ENCODE measurements at regions not wholly inside any gene's neighbourhood (a gene's known extent, or its start where the extent isn't known, plus 50 kb on each side); places are given as distances from the start of the nearest gene placed in this dataset.

DNA sequence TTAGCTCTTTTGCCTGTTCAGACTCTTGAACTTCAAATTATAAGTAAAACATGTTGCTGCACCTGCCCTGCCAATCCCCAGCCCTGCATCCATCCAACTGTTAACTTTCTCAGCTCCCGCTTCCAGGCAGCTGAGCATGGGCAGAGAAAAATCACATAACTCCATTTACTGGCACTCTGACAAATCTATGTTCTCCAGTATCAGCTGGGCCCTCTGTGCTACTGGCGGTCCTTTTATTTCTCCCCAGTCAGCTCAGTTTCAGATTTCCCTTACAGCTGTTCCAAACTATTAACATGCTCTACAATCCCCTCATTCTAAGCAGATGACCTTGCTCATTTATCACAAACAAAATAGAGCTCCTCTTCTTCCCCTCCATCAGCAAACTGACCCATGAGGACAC lies 240.4 kb upstream of the TET2 start:
- H4K8ac ChIP-seq (ENCODE audit: extremely low read depth, insufficient read depth, low read length), result no peak overlapping the region
- H2AK5ac ChIP-seq (ENCODE audit: low read depth, low read length), result no peak overlapping the region
- H3K23ac ChIP-seq (ENCODE audit: insufficient read length), result no peak overlapping the region
- no peak overlapping the region for H3K4ac ChIP-seq (replicated peaks; ENCODE audit: insufficient read length, low read depth, low read length)
- POLR2A ChIA-PET (ENCODE audit: partially characterized antibody), result no interaction called here
- no peak for FAIRE-seq
- H2BK120ac ChIP-seq (replicated peaks; ENCODE audit: low read depth, low read length), result no peak overlapping the region
- H3K27ac ChIP-seq (ENCODE audit: low read depth, low read length), result no peak overlapping the region
- no peak overlapping the region for H3K56ac ChIP-seq (replicated peaks; ENCODE audit: insufficient read length, low read depth, low read length)
- no peak overlapping the region for H3K14ac ChIP-seq (ENCODE audit: insufficient read length)
- H3K18ac ChIP-seq (ENCODE audit: extremely low read depth, low read length), result no peak overlapping the region
- no peaks in the 10 kb centered on the region for H3K23me2 ChIP-seq (ENCODE audit: low read depth, low read length)
- no peaks in the 10 kb centered on the region for H3K79me1 ChIP-seq (ENCODE audit: low read depth, low read length)
- no peak for TF ChIP-seq YY1 (IDR thresholded peaks at IDR 0.05; ENCODE audit: low read depth, low read length)
- no peak for TF ChIP-seq EZH2 (IDR thresholded peaks at IDR 0.05; ENCODE audit: low read depth, low read length, severe bottlenecking)
- TF ChIP-seq SP1 (IDR thresholded peaks at IDR 0.05; ENCODE audit: low read depth, low read length), result no peak
- no peak for TF ChIP-seq BCL11A (IDR thresholded peaks at IDR 0.05; ENCODE audit: low read depth in 2 of 2, low read length in 2 of 2)
- no peak for TF ChIP-seq SIX5 (IDR thresholded peaks at IDR 0.05; ENCODE audit: low read depth, low read length)
- no peak for TF ChIP-seq CTBP2 (IDR thresholded peaks at IDR 0.05; ENCODE audit: borderline replicate concordance, insufficient read depth, insufficient read length, low read length)
- TF ChIP-seq RXRA (IDR thresholded peaks at IDR 0.05; ENCODE audit: insufficient read depth, low read depth, low read length), result no peak
- TF ChIP-seq RFX5 (IDR thresholded peaks at IDR 0.05; ENCODE audit: borderline replicate concordance, low read depth, low read length), result no peak
- no peak for TF ChIP-seq RAD21 (IDR thresholded peaks at IDR 0.05 in 1 of 2, conservative IDR thresholded peaks at IDR 0.05 in 1 of 2; ENCODE audit: low read depth in 2 of 2, low read length in 2 of 2)
- no peak for DNase-seq (ENCODE audit: low read depth in 1 of 2, low spot score in 2 of 2)
- H3K9ac ChIP-seq (replicated peaks in 1 of 4; ENCODE audit: extremely low read depth in 1 of 4, low read depth in 3 of 4, low read length in 3 of 4), result no peak overlapping the region
- no peak overlapping the region for H3K4me2 ChIP-seq (ENCODE audit: insufficient read depth in 1 of 2, low read depth in 2 of 2, low read length in 2 of 2)
- WGBS, 2 experiments (ENCODE audit: extremely low coverage in 1 of 2, insufficient coverage in 1 of 2, insufficient read length in 1 of 2, insufficient replicate concordance in 2 of 2, low coverage in 1 of 2, low lambda C conversion rate in 2 of 2, missing lambda C conversion rate in 1 of 2), result 93% methylated on average over 2 of the region's 2 CpGs; no CpG with 5 or more reads in 1 of the 2 experiments
- H3K79me2 ChIP-seq (ENCODE audit: control insufficient read depth in 1 of 2, insufficient read depth in 2 of 2, low read length in 2 of 2), result no peaks in the 10 kb centered on the region
- no peaks in the 10 kb centered on the region for H4K20me1 ChIP-seq (replicated peaks in 1 of 2; ENCODE audit: control insufficient read depth in 1 of 2, insufficient read depth in 2 of 2, low read length in 2 of 2)
- no peak overlapping the region for H2BK15ac ChIP-seq (ENCODE audit: low read length)
- H3K27me3 ChIP-seq (replicated peaks in 1 of 4; ENCODE audit: control insufficient read depth in 3 of 4, extremely low read depth in 1 of 4, insufficient read depth in 3 of 4, low read length in 3 of 4), result peaks cover 4 to 32% (median 19%) of the 10 kb centered on the region in 4 experiments
- CTCF ChIA-PET (ENCODE audit: partially characterized antibody), result interaction anchor here (0.6 to 1.1 kb wide), 5 partner anchors 9 to 301 kb away, joined by 3 read pairs; no protein-coding TSS in a partner anchor
- no peak overlapping the region for H4K5ac ChIP-seq (ENCODE audit: insufficient read length, low read depth, low read length)
- H2BK5ac ChIP-seq (ENCODE audit: low read depth, low read length), result no peak overlapping the region
- H3K9me3 ChIP-seq (ENCODE audit: insufficient read depth in 2 of 2, low read depth in 1 of 2, low read length in 1 of 2), result no peaks in the 10 kb centered on the region
- H3K36me3 ChIP-seq (ENCODE audit: control insufficient read depth in 2 of 4, insufficient read depth in 4 of 4, low read length in 3 of 4), result no peaks in the 10 kb centered on the region
- H4K91ac ChIP-seq (replicated peaks; ENCODE audit: insufficient read length, low read length), result no peak overlapping the region
- H3K4me3 ChIP-seq (ENCODE audit: extremely low read depth in 1 of 4, insufficient read depth in 2 of 4, low read depth in 3 of 4, low read length in 4 of 4), result no peak overlapping the region
- no peak overlapping the region for H2AFZ ChIP-seq (ENCODE audit: low read length)
- H3K4me1 ChIP-seq (replicated peaks in 1 of 4; ENCODE audit: control insufficient read depth in 3 of 4, insufficient read depth in 4 of 4, low read length in 3 of 4), result peaks cover 0 to under 1% (median 0%) of the 10 kb centered on the region in 4 experiments; a peak in 1 of 7 replicates
- H2BK20ac ChIP-seq (ENCODE audit: low read length), result no peak overlapping the region
- H2BK12ac ChIP-seq (ENCODE audit: low read depth, low read length), result no peak overlapping the region

Data from H1 (cell line).